Limb (tissue), 2 donors: ENCODE measurements at regions not wholly inside any gene's neighbourhood (a gene's known extent, or its start where the extent isn't known, plus 50 kb on each side); places are given as distances from the start of the nearest gene placed in this dataset.
"Not testable (repeated sequence)": the region's sequence is repeated elsewhere in the genome, so short reads cannot be mapped to it uniquely, and the experiment has no call there.

ENCODE experiments used
- DNase-seq, 2 donors: peaks; one replicate each; pipeline ENCODE4 v3.0.0-alpha.2; 2016; ENCODE audit errors: extremely low spot score in 2 of 2

DNA sequence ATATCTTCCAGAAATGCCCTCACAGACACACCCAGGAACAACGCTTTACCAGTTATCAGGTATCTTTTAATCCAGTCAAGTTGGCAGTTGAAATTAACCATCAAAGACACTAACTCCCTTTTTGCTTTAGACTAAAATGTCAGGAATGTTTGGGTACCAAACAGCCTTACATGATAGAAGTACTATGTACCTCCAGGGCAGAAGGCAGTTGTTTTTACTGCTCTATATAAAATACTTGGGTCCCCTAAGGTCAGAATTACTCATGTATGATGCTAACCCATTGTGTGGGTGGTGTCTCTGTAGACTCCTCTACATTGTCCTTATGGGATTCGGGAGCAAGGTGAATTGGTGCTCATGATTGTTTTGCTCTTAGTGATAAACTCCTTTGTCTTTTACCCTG lies 492.5 kb upstream of the FLRT2 start:
- no peak for DNase-seq

DNA sequence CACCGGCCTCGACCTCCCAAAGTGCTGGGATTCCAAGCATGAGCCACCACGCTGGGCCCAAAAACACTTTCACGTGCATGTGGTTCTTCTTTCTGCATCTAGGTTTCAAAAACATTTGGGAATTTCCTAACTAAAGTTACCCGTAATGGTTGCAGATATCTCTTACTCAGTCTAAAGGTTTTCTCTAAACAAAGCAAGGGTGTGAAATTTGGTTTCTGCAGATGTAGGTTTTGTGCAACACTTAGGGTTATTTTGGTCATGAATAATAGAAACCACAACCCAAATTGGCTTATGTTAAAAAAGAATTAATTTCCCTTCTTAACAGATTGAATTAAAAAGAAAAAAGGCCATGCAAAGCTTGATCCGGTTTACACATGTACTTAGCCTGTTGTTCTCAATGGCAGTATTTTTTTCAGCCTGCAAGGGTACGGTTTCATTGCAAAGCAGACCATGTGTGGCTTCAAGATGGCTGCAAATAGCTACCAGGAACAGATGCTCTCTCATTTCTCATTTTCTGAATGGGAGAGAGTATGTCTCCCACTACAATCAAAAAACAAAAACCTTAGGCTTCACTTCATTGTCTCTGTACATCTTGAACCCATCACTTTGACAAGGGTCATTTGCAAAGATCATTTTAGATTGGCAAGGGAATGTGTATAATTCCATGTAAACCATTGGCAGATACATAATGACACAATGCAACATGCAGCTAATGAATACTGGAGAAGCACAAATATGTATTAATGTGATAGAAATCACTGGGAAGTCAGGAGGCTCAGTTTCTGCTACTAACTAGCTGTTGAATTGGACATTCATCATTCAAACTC lies 491.2 kb upstream of the FLRT2 start:
- DNase-seq, result no peak

DNA sequence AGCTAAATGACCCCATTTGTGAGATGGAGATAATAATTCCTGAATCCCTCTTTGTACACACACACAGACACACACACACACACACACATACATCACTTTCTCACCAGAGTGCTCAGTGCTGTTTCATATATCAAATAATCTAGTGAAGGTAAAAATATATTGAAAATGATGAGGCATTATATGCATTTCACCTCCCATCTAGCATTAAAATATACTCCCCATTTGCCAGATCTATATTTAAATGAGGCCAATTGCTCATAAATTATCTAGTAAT lies 490.7 kb upstream of the FLRT2 start:
- DNase-seq, result no peak

DNA sequence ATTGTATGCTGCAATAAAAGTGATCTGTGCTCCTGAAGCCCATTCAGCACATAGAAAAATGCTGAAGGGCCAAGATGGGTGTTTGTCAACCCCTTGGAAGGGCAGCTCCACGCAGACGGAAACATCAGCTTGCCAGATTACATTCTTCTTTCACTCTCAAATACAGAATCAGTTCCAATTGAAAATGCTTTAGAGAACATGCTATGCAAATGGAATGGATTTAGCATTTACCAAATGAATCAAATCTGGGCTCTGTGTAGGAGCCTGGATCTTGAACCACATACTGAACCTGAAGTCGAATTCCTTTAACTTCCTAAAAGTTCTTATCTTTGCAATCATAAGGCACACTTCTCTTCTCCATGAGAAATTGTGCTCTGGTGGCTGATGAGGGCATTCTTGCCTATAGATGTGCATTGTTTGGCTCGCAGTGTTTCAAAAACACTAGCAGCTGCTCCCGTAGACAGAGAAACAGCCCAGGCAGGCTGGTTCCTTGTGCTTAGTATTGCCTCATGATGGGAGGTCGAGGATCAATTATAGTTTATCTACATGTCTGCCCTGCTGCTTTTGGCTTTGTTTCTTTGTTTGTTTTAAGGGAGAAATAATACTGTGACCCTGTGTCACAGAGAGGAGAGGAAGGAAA lies 489.8 kb upstream of the FLRT2 start:
- DNase-seq, result no peak

DNA sequence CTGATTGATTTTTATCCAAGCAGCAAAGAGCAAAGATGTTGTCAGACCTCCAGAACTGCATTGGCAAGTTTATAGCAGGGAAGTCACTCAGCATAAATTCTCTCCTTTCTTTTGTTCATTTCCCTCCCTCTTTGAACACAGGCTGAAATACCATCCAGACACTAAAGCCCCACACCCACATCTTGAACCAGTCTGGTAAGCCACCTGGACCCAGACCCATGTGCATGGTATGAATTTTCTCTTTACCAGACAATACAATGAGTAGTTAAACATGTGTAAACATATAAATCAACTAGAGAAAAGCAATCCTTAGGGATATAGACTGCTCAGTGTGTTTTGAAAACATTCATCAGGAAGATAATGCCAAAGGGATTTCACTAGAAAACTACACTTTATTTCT lies 488.3 kb upstream of the FLRT2 start:
- no peak for DNase-seq

DNA sequence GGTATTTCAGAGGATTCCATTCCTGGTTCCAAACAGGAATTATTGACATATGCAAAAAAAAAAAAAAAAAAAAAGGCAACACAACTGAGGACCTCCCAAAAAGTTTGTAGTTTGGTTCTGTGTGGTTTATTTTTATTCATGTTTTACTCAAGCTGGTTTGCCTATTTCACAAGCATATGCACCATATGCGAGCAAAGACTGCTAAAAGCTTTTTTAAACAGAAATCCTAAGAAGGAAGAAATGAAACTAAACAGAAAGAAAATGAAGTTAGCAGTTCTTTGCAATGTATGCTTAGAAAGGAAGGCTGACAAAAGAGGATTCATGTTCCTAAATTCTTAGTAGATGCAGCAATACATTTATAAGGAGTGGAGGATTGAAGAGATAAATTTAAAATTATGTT lies 487.6 kb upstream of the FLRT2 start:
- DNase-seq, result no peak

DNA sequence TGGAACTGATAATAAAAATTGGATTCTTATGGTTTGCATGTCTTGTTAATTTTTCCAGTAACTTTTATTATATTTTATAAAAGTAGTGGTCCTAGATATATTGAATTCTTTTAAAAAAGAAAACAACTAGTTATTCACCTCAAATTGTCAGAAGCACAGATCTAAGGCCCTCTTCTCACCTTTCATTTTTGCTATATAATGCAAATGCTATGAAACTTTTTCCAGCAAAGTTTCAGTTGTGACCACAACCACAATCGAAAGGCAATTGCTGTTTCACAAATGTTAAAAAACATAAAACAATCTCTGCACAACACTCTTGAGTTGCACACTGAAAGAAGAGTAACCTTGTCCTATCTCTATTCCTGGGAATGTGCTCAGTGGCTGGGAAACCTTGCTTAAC lies 479.8 kb upstream of the FLRT2 start:
- DNase-seq, result no peak

DNA sequence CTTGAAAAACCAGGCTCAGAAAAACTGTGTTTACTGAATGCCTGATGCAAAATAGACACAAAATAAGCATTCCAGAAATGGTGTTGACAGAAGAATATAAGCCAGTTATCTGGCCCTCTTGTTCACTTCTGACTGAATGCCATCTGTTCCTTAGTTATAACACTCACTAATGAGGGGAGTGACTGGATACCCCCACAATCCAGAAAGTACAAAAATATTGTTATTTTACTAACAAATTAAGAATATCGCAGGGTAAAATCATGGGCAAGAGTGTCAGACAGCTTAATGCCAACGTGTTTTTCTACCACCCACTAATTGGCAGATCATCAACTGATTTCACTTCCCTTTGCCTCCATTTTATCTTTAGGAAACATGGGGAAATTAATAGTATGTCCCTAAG lies 477.3 kb upstream of the FLRT2 start:
- DNase-seq, result no peak

DNA sequence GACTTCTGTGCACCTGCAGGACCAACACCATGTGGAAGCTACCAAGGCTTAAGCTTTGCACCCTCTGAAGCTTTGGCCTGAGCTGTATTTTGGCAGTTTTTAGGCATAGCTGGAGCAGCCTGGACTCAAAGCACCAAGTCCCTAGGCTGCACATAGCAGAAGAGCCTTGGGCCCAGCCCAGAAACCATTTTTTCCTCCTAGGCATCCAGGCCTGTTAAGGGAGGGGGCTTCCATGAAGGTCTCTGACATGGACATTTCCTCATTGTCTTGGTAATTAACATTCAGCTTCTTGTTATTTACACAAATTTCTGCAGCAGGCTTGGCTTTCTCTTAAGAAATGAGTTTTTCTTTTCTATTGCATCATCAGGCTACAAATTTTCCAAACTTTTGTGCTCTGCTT lies 475.8 kb upstream of the FLRT2 start:
- no peak for DNase-seq

DNA sequence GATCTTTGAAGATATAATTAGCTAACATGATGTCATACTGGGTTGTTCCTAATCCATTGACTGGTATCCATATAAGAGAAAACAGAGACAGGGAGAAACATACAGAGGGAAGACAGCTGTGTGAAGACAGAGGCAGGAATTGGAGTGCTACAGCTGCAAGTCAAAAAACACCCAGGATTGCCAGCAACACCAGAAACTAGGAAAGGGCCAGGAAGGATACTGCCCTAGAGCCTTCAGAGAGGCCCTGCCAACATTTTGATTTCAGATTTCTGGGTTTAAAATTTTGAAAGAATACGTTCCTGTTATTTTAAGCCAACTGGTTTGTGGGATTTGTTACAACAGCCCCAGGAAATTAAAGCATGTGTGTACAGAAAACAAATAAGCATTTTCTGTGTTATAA lies 473.7 kb upstream of the FLRT2 start:
- no peak for DNase-seq

DNA sequence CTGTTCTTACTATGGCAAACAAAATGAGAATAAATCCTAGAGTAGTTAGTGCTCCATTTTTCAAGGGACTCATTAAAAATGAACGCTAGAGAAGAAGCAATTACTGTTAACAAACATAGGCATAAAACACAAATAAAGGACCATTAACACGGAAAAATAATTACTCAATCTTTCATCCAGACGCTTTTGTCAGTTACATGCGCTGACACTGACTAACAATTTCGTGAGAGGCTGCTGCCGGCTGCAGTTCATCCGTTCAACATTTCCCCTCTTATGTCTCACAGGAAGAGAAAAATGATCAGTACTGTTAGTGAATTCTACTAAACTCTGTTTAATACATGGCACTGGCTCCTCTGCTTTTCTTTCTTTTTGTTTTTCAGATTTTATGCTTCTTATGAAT lies 472.7 kb upstream of the FLRT2 start:
- DNase-seq, result no peak

DNA sequence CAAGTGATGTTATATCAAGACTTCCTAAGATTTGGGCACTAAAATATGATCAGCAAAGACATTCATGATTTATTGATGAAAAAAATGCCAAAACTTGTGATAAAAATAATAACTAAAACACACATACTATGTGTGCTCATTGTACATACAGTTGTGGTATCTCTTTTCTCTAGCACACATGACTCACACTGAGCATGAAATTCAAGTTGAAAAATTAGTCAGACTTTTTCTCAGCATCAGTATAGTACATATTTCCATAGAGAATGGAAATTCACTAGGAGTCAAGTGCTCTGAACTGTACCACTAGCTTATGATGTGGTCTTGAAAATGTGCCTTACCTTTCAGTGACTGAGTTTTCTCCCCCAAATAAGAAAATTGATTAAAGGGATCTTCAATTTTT lies 471.8 kb upstream of the FLRT2 start:
- DNase-seq, result no peak

DNA sequence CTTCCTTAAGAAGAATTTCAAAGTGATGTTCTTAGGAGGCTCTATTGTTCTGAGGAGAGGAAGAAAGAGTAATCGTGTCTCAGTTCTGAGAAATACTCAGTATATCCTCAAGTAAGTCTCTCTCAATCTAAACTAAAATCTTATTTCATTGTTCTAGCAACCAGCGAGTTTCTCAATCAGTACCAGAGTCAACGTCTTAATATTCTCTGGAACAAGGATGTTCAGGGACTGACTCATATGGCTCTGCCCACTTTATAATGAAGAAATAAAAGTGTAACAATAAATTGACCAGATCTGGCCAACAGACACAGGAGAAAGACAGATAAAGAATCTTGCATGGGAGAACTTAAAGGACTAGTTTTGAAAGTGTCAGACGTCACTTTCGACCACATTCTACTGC lies 469.8 kb upstream of the FLRT2 start:
- DNase-seq, result no peak

DNA sequence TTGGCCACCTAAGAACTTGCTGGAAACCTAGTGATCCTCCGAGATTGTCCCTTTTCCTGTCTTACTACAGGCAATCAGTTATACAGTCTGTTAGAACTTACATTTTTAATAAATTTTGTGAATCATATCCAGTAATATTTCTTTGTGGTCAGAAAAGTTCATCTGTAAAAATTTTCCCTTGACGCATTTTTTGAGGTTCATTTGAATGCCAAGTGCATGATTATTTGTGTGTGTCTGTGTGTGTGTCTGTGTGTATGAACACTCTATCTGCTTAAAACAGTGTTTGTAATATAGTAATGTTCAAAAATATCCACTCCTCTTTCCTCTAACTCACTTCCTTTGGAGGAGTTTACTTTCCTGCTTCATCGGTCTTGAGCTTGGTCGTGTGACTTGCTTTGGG lies 468.7 kb upstream of the FLRT2 start:
- no peak for DNase-seq

DNA sequence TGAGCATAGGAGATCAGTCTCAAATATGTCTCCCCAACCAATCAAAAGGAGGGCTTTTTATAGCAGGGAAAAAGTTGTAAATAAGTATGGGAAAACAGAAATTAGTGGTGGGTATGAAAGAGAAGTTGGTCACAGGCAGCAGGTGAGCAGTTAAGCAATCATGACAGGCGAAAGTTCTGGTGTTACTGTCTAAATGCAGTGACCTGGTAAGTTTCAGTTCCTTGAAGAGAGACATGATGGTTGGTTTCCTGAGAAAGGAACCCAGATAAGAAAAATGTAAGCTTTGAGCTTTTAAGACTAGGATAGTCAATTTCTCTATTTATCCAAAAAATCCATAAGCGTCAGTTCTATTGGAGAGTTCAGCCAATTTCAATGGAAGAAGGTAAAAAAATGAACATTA lies 466.2 kb upstream of the FLRT2 start:
- DNase-seq, result no peak

DNA sequence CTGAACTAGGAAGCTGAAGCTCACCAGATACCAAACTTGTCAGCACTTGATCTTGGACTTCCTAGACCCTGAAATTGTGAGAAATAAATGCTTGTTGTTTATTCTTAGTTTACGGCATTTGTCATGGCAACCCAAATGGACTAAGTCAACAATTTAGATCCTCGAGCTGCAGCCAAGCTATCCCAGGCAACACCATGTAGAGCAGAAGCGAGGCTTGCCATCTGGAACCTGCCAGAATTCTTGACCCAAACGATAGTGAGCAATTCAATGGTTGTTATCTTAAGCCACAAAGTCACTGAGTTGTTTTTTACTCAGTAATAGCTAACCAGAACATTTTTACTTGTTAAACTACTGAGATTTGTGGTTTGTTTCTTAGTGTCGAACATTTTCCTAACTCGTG lies 458.5 kb upstream of the FLRT2 start:
- no peak for DNase-seq

DNA sequence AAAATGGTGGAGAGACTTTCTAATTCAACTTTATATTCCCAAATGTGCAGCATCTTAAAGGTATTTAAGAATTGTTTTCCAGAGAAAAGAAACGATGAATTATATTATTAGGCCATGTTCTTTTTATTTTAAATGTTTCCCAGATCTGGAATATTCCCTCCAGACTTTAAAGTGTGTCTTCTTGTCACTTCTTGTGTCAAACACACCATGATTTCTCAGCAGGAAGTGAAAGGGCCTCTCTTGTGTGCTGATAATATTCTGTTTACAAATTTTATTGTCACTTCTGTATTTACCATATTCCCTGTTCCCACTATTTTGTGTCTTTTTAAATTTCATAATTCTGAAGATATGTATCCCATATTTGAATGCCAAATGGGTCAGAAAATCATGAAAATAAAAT lies 455.0 kb upstream of the FLRT2 start:
- DNase-seq, result no peak

DNA sequence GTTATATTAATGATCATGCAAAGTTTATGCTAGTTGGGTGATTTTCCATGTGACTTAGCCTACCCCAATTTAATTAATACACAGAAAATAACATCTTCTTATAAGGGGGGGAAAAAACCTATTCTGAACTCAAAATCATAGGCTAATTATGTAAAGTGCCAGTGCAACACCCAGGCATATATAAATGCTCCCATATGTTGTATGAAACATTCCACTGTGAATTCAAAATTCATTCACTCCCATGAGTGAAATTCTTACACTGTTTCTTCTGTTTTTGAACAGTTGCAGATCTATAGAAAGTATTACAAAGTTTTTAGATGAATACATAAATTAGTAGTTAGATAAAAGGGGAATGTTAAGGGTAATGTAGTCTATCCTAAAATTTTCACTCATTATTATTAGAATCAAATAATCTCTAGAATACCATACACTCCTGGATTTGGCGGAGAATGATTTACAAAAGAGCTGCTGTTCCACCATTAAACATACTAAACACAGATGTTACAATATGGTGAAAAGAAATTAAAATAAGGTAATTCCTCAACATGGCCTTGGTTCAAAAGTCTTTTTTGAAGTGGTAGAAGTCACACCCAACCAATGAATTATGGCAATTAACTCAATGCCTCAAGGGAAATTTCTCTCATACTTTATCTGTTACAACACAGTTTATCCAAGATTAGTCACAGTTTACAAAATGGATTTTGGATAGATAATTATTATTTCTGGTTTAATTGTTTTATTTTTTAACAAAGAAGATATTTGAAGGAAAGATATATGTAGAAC lies 454.1 kb upstream of the FLRT2 start:
- DNase-seq, result no peak

DNA sequence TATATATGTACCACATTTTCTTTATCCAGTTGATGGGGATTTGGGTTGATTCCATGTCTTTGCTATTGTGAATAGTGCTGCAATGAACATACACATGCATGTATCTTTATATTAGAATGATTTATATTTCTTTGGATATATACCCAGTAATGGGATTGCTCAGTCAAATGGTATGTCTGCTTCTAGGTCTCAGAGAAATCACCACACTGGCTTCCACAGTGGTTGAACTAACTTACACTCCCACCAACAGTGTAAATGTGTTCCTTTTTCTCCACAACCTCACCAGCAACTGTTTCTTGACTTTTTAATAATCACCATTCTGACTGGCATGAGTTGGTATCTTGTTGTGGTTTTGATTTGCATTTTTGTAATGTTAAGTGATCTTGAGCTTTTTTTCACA lies 452.2 kb upstream of the FLRT2 start:
- not testable (repeated sequence) for DNase-seq

DNA sequence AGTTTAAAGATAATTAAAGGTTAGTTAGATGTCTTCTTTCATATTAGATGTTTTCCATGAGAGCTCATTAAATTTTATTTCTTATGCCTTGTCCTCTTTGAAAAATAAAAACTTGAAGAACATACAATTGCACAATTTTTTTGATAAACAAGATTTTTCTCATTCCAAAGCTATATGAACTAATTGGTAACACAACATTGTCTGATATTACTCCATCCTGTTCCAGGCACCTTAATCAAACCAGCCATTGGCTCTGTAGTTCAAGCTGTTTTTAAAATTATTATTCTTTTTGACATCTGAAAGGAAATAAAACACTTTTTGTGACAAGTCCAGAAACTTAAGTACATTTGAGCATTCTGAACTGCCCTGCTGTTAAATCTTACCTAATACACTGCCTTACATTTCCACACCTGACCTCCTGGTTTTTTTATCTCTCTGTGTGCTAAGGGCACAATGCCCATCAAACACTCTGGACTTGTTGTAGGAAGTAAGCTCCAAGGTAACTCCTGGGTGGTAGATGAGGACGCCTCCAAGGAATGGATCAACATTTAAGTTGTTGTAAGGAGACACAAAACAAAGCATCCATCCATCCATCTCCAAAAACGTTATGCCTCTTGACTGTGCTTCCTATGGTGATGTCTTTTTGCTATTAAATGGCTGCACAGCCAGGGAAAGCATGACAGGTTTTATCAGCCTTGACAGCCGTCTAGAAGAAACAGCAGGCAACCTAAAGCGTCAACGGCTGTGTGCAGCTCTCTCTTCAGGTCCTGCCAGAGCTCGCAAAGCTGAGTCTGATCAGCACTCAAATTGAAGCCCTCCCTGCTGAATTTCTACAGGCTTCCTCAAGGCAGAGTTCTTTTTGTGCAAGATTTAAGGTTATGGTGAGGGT lies 449.9 kb upstream of the FLRT2 start:
- no peak for DNase-seq

DNA sequence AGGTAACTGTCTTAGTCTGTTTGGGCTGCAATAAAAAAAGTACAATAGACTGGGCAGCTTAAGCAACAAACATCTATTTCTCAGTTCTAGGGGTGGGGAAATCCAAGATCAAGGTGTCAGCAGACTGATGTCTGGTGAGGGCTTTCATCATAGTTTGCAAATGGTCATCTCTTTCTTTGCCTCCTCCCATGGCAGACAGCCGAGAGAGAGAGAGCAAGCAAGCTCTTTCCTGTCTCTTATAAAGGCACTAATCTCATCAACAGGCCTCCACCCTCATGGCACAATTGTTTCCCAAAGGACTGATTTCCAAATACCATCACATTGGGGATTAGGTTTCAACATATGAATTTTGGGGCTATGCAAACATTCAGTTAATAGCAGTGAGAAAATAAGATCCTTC lies 445.6 kb upstream of the FLRT2 start:
- DNase-seq, result no peak

DNA sequence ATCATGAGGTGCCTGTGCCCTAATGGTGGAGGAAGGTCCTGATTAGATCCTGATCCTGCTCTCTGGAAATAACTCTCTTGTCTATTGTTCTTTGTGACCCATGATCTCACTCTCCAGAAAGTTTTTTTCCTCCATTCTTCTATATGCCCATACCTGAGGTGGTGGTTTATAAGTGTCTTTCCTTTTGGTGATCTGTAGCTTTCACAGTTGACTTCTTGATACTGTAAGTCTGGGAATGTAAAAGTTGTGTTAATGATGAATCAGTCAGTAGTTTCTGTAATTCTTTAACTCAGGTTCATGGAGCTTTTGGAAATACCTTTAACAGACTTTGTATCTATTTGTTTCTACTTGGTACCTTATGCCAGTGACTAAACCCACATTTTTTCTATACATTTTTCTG lies 444.0 kb upstream of the FLRT2 start:
- DNase-seq, result no peak
